Tibial nerve (tissue), 4 donors: ENCODE measurements at regions not wholly inside any gene's neighbourhood (a gene's known extent, or its start where the extent isn't known, plus 50 kb on each side); places are given as distances from the start of the nearest gene placed in this dataset.

Experiments
- EP300 ChIP-seq, 2 donors: sonication (generic); formaldehyde crosslinking; IDR thresholded peaks; one replicate each; pipeline ENCODE4 v1.6.1; 2017; ENCODE audit warnings: antibody characterized with exemption in 2 of 2, mild to moderate bottlenecking in 1 of 2
- TF ChIP-seq, protein P1 (sequence below), 5 experiments: fragments of 200-600 bp in 3 of 5; fragments of 450-650 bp in 2 of 5; sonication (generic) in 3 of 5; IDR thresholded peaks; one replicate each; pipeline ENCODE4 v1.5.1; 2016 to 2019; ENCODE audit warnings: antibody characterized with exemption in 5 of 5, mild to moderate bottlenecking in 3 of 5, moderate library complexity in 2 of 5

DNA sequence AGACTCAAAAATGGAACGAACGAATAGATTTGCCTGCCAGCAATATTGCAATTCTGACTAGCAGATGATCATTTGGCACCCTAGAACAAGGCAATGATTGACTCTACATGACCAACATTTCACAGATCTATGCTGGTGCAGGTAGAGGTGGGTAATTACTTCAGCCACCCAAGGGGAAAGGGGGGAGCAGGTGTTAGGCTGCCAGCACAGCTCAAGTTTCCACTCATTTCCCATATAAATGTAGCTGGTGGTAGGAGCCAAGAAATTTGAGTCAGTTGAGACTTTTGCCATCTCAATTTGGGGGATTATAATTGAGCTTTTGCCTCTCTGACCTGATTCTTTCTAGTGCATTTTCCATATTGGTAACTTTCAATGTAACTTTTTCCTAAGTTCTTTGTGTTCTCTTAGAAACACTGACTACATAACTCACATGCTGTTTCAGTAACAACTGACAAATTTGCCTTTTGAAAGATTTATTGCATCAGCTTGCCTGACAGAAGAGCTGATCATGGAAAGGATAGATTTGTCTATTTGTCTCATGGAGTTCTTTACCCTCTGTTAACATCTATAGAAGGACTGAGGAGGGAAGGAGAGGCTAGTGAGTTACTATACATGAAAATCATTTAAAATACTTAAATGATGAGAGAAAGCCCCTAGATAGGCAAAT, 902.5 kb downstream of the ZPLD1 start:
- TF ChIP-seq, protein P1, sequence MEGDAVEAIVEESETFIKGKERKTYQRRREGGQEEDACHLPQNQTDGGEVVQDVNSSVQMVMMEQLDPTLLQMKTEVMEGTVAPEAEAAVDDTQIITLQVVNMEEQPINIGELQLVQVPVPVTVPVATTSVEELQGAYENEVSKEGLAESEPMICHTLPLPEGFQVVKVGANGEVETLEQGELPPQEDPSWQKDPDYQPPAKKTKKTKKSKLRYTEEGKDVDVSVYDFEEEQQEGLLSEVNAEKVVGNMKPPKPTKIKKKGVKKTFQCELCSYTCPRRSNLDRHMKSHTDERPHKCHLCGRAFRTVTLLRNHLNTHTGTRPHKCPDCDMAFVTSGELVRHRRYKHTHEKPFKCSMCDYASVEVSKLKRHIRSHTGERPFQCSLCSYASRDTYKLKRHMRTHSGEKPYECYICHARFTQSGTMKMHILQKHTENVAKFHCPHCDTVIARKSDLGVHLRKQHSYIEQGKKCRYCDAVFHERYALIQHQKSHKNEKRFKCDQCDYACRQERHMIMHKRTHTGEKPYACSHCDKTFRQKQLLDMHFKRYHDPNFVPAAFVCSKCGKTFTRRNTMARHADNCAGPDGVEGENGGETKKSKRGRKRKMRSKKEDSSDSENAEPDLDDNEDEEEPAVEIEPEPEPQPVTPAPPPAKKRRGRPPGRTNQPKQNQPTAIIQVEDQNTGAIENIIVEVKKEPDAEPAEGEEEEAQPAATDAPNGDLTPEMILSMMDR (IDR thresholded peaks at IDR 0.05): no peak
- TF ChIP-seq EP300 (IDR thresholded peaks at IDR 0.05): no peak
